GM18868 (cell line): ENCODE measurements at regions not wholly inside any gene's neighbourhood (a gene's known extent, or its start where the extent isn't known, plus 50 kb on each side); places are given as distances from the start of the nearest gene placed in this dataset.
"Not testable (repeated sequence)": the region's sequence is repeated elsewhere in the genome, so short reads cannot be mapped to it uniquely, and the experiment has no call there.

Experiments used
- ATAC-seq: cut with Tn5 transposase; IDR thresholded peaks from one replicate; pipeline ENCODE4 v1.9.1; 2021; ENCODE audit warnings: mild to moderate bottlenecking, moderate library complexity; ENCODE audit not compliant: unreplicated experiment

DNA sequence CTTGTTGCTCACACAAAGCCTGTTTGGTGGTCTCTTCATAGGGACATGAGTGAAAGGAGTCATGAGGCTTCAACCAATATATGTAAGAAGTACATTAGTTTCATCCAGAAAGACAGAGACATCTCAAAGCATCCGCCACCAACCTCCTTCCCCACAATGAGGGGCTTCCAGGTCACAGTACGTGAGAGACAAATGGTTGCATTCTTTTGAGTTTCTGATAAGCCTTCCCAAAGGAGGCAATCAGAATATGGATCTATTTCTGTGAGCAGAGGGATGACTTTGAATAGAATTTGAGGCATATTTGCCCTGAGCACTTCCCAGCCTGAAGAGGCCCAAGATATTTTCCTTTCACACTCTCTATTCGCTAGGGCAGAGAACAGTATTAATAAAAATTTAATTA lies 931.1 kb downstream of the FAM181B start:
- no peak for ATAC-seq

DNA sequence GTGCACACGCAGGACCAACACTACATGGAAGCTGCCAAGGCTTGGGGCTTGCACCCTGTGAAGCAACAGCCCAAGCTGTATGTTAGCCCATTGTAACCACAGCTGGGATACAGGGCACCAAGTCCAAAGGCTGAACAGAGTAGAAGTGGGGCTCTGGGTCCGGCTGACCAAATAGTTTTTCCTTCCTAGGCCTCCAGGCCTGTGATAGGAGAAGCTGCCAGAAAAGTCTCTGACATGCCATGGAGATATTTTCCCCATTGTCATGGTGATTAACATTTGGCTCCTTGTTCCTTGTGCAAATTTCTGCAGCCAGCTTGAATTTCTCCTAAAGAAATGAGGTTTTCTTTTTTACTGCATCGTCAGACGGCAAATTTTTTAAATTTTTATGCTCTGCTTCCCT lies 941.2 kb downstream of the FAM181B start:
- no peak for ATAC-seq

DNA sequence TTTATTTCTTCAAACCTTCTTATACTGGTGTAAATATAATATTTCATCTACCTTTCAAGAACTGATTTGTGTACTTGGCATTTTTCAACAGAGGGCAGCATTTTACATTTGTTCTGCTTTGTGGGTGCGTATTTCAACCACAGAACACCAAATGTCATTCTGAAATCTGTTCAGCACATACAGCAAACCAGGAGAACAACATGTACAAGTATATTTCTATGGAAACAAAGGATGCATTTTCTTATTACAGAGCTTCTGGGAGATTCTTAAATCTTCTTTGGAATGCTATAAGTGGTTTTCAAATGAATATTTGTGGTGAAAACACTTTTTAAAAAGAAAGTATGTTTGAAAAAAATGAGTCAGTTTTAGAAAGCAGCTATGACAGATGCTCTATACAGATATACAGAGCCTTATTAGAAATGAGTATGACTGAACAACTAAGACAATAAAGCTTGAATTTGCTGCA lies 946.0 kb downstream of the FAM181B start:
- ATAC-seq = peak; percentile 68

DNA sequence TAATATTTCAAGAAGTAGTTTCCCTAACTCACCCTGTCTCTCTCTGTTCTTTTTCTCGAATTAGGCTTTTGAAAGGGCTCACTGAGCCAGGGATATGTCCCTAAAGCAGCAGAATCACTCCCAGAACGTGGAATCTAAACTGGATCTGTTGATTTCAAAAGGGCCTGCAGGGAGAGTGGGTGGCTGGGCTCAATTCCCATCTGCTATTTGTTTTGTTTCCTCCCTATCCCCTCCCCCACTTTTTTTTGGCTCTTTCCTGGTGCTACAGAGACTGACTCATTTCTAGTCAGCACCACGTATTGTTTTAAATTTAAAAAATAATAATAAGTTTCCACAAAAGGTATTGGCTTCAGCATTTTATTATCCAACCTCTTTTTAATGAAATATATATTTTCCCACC lies 961.5 kb downstream of the FAM181B start:
- ATAC-seq = no peak

DNA sequence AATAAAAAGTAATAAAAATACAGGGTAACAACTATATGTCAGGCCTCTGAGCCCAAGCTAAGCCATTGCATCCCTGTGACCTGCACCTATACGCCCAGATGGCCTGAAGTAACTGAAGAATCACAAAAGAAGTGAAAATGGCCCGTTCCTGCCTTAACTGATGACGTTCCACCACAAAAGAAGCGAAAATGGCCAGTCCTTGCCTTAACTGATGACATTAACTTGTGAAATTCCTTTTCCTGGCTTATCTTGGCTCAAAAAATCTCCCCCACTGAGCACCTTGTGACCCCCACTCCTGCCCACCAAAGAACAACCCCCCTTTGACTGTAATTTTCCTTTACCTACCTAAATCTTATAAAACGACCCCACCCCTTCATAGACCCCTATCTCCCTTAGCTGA lies 963.8 kb downstream of the FAM181B start:
- ATAC-seq = not testable (repeated sequence)

DNA sequence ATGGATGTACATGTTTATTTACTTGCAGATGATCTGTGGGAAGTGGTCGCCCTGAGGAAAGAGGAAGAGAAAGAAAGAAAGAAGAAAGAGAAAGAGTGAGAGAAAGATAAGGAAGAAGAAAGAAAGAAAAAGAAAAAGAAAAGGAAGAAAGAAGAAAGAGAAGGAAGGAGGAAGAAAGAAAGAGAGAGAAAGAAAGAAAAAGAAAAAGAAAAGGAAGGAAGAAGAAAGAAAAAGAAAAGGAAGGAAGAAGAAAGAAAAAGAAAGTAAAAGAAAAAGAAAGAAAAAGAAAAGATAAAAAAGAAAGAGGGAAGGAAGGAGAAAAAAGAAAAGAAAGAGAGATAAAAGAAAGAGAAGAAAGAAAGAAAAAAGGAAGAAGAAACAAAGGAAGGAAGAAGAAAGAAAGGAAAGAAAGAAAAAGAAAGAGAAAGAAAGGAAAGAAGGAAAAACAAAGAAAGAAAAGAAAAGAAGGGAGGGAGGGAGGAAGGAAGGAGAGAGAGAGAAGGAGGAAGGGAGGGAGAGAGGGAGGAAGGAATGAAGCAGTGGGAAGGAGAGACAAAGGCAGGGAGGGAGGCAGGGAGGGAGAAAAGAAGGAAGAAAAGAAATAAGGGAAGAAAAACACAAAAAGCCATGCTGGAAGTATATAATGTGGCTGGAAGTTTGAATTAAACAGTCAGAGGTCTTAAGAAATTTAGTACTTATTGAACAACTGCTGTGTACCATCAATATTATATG lies 976.6 kb downstream of the FAM181B start:
- ATAC-seq = no peak

DNA sequence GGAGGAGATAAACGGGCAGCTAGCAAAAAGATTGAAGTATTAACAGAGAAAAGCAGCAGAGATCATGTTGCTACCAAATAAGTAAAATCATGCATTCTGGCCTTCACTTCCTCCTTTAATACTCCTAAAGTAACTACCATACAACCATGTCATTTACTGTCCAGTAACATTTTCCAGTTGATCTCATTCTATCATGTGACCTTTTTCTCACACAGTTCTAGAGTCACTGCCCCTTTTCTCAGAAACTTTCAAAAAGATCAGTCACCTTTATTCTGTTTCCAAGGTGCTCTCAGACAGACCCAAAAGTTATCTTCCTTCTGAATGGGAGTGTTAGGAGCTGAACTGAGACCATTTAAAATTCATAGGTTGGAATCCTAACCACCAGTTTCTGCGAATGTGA lies 984.4 kb downstream of the FAM181B start:
- no peak for ATAC-seq

DNA sequence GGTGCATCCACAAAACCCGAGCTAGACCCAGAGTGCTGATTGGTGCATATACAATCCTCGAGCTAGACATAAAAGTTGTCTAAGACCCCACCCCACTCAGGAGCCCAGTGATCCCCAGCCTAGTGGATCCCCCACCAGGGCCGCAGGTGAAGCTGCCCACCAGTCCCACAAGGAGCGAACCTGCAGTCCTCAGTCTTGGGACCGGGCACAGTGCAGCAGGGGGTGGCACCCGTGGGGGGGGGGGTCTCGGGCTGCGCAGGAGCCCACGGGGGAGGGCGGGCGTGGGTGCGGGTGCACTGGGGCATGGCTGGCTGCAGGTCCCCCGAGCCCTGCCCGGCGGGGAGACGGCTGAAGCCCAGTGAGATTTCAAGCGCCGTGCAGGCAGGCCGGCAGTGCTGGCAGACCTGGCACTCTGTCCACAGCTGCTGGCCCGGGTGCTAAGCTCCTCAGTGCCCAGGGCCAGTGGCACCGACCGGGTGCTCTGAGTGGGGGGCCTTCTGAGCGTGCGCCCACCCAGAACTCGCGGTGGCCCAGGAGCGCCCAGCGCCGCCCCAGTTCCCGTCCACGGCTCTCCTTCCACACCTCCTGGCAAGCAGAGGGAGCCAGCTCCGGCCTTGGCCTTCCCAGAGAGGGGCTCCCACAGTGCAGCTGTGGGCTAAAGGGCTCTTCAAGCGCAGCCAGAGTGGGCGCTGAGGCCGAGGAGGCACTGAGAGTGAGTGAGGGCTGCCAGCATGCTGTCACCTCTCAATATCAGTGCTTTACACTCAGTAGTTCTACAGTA lies 989.1 kb downstream of the FAM181B start:
- ATAC-seq = no peak

DNA sequence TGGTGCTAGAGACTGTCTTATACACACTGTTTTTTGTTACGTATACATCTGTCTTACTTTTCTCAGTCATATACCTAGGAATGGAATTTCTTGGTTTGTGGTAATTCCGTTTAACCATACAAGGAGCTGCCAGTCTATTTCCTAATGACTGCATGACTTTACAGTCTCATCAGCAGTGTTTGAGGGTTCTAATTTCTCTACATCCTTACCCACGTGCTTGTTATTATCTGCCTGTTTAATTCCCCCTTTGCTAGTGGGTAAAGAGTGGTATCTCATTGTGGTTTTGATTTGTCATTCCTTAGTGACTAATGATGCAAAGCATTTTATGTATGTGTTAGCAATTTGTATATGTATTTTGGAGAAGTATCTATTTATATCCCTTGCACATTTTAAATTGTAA lies 1008.0 kb downstream of the FAM181B start:
- ATAC-seq = no peak

DNA sequence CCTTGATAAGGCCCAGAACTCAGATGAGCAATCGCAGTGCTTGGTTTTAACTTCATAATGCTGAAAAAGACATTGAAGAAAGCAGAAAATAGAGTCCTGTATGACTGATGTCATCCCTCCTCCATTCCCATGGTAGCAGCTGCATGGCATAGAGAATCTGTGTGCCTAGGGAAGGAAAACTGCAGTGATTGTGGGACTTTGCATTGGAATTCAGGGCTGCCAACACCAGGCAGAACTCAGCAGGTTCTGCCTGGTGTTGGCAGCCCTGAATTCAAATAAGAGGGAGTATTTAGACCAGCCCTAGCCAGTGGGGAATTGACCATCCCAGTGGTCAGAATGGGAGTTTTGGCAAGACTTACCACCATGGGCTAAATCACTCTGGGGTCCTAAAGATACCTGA lies 1016.0 kb downstream of the FAM181B start:
- ATAC-seq = no peak

DNA sequence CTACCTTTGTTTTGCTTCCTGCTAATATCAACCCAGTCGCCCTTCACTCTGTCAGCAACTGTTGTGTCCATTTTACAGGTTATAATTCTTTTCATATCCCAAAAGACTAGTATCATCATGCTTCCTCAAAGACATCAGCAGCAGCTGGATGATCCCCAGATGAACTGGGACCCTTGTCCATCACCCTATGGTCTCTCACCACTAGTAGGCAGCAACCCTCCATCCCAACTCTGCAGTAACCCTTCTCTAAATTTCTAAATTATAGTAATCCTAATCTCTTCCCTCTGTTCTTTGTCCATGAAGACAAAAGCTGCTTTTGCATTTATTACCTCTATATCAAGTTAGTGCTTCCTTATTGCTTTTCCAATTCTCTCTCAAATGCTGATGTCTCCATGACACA lies 1025.8 kb downstream of the FAM181B start:
- ATAC-seq = no peak

DNA sequence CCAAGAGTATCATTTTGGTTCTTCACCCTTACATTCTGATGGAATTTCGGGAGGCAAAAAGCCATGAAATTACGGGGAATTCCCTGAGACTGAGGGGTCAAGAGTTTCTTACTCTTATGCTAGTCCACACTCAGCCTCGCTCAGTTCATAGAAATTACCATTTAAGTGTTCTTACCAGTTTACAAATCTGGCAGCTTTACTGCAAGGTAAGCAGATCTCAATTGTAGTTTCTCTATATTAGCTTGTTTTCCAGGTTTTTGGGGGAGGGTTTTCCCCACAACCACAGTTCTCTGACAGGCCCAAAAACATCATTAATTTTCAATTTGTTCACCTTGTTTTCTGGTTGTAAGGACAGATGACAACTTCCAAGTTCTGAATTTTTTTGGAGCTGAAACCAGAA lies 1028.4 kb downstream of the FAM181B start:
- no peak for ATAC-seq

DNA sequence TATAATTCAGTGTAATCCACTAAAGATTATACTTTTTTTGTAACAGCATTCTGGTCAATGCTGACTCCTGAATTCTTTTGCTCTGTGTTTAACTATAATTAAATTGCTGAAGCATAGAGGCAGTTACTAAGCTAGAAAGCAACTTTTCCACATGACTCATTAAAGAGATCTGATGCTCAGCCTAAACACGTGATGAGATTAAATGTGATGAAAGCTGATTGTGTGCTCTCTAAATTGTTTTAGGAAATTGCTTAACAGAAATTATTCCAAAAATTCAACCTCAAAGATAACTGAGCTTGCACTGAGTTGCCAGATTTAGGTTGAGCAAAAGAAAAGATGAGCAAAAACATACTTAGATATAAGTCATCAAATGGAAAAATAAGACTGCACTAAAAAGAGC lies 1033.6 kb downstream of the FAM181B start:
- no peak for ATAC-seq

DNA sequence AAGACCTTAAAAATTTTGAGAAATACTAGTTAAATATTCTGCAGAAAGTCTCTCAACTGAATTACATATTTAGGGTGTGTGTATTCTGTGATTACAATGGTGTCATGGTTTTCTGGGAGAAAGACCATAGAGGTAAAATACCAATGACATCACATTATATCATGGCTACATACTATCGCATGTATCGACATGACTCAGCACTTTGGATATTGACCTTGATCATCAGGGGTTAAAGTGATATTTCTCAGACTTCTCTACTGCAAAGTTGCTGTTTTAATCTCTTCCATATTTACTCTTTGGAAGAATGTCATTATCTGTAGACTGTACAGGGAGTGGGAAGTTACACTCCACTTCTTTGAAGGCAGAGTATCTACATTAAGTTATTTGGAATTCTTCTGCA lies 1046.6 kb downstream of the FAM181B start:
- no peak for ATAC-seq

DNA sequence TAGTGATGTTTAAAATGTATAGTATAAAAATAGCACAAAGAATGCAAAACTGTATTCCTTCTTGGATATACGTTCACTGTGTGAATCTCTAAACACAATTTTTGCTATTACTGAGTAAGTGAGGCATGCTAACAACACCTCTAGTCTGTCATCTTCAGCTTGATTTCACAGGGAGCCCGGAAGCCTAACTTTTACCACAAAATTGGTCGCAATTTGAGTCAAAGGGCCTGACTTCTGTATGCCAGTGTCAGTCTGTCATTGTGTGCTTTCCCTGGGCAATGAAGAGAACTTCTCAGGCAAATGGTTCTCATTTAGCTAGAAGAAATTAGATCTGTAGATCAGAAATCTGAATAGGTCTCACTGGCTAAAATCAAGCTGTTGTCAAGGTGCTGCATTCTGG lies 1059.5 kb downstream of the FAM181B start:
- peak; percentile 84 for ATAC-seq

DNA sequence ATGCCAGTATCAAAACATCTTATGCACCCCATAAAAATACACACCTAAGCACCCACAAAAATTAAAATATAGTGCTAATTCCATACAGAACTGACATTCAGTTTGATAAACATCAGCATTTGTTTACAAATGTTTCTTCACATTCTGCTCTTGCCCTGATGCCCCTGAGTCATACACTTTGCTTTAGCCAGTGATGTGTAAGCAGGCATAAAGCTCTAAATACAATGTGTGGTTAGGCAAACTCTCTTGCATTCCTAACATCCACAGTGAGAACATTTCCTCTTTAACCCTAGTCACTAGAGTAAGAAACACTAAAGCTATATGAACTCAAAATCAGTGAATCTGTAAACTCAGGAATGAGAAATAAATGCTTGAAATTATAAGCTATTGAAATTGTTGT lies 1060.7 kb downstream of the FAM181B start:
- no peak for ATAC-seq

DNA sequence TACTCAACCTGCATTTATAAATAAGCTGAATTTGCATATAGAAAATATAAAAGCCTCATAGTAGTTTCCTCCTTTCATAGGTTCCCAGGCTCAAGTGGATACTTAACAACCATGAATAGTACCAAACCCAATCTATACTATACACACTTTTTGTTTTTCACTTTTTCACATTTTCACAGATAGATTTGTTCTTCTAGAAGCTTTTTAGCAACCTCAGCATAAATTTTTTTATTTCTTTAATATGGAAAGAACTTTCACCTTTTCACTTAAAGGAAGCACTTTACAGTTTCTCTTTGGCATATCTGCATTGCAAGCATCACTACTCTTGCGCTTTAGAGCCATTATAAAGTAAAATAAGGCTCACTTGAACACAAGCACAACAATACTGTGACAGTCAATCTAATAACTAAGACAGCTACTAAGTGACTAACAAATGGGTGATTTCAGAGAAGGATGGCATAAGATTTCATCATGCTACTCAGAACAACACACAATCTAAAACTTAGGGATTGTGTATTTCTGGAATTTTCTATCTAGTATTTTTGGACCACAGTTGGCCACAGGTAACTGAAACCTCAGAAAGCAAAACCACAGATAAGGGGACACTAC lies 1063.6 kb downstream of the FAM181B start:
- ATAC-seq = no peak

DNA sequence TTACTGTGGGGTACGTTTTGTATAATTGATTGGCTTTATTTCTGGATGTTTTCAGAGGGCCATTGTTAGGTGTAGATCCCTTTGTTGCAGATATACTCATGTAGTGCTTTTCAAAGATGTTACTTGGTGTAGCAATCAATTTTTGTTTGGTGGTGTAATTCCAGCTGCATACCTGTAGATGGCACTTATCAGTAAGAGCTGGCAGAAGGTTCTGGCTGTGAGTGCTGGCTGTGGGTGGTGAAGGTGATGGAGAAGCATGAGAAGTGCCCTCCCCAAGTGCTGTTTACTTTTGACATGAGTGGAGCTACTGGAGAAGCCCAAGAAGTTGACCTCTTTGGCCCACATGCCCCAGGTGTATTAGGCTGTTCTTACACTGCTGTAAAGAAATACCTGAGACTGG lies 1074.9 kb downstream of the FAM181B start:
- peak; percentile 86 for ATAC-seq

DNA sequence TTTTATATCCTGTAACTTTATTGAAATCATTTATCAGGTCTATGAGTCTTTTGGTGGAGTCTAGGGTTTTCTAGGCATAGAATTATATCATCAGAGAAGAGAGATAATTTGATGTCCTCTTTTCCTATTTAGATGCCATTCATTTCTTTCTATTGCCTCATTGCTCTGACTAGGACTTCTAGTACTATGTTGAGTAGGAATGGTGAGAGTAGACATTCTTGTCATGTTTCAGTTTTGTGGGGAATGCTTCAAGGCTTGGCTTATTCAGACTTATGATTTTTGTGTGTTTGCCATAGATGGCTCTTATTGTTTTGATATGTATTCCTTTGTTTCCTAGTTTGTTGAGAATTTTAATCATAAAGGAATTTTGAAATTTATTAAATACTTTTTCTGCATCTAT lies 1078.3 kb downstream of the FAM181B start:
- no peak for ATAC-seq

DNA sequence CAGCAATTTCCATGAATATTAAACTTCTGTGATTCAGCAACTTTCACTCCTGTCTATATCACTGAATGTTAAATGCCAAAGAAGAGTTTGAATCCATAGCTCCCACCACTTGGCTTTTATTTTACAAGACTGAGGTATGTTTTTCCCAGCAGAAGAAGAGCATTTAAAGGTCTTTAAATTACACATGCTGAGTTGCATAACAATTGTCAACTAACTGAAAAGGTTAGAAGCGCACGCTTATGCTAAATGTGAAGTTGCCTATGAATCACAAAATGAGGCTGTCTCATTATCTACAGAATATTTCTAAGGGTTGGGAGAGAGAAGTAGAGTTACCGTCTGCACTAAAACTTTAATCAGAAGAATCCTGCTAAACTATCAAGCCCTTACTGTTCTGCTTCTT lies 1086.3 kb downstream of the FAM181B start:
- ATAC-seq = no peak

DNA sequence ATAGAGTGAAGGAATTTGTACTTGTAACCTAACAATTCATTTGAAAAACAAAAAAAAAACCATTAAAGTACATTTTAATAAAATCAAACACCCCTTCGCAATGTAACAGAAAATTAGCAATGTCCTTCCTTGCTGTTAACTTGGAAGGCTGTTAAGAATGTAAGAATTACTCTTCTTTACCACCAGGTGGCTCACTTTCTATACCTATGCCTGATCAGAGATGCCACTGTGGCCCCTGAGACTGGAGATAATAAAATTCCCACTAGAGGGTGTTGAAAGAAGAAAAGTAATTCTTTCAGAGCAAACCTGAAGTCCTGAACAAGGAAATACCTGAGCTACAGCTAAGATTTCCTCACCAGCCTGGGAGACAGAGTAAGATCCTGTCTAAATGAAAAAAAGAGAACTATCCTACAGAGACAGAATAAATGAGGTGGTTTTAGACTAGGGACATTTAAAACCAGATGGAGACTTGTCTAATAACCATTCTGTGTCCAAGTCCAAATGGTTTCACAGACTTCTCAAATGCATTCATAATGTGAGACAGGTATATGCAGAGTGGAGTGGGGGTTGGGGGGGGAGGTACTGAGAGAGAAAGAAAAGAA lies 1089.3 kb downstream of the FAM181B start:
- ATAC-seq = peak; percentile 98

DNA sequence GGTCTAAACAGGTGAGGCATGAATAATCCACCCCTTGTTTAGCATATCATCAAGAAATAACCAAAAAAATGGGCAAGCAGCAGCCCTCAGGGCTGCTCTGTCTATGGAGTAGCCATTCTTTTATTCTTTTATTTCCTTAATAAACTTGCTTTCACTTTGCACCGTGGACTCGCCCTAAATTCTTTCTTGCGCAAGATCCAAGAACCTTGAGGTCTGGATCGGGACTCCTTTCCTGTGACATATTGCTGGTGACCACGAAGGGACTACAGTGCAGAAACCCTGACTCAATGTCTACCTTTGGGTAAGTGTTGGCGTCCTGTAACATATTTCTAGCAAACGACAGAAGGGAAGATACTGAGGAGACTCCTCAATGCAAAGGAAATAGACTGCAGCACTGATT lies 1099.2 kb downstream of the FAM181B start:
- ATAC-seq = no peak
